A673 (cell line): ENCODE measurements at regions not wholly inside any gene's neighbourhood (a gene's known extent, or its start where the extent isn't known, plus 50 kb on each side); places are given as distances from the start of the nearest gene placed in this dataset.
"Not testable (repeated sequence)": the region's sequence is repeated elsewhere in the genome, so short reads cannot be mapped to it uniquely, and the experiment has no call there.

Source experiments
- CTCF ChIP-seq: fragments of 300-800, 200-600 bp; sonication (generic); conservative IDR thresholded peaks from 2 replicates; pipeline ENCODE4 v1.5.1; 2017; ENCODE audit warnings: low read depth, mild to moderate bottlenecking, antibody characterized with exemption, low read length, moderate library complexity, mixed read lengths
- EZH2 ChIP-seq: fragments of 200-600 bp; sonication (generic); IDR thresholded peaks from 2 replicates; pipeline ENCODE4 v1.6.1; 2017; ENCODE audit warnings: borderline replicate concordance, low read depth, mild to moderate bottlenecking, mixed read lengths, antibody characterized with exemption, low read length; ENCODE audit not compliant: poor library complexity, severe bottlenecking

DNA sequence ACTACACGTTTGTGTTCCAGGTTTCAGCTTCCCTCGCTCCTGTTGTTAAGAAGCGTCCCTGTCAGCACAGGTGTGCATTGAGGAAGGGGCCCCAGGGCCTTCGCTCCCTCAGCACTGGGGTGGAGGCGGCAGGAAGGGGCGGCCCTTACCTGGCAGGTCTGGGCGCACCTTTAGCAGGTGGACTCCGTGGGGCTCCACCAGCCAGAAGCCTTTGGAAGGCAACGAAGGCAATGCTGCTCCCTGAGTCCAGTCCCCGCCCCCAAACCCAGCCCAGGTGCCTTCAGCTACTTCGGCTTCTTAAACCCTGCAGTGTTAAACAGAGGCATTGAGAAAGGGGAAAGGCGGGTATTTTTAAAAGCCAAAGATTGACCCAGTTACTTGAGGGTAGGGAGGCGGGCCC is 4398.8 kb upstream of the TPTE start:
- TF ChIP-seq CTCF, EZH2: not testable (repeated sequence)
